Femur (tissue), 1 donor: ENCODE measurements at regions not wholly inside any gene's neighbourhood (a gene's known extent, or its start where the extent isn't known, plus 50 kb on each side); places are given as distances from the start of the nearest gene placed in this dataset.

ENCODE experiments used
- DNase-seq: peaks from one replicate; pipeline ENCODE4 v3.0.0-alpha.2; 2017

- no peak for DNase-seq
These were observed 120.0 kb upstream of the MDM1 start for GRCh38 chr12:68452078-68452715.

DNA sequence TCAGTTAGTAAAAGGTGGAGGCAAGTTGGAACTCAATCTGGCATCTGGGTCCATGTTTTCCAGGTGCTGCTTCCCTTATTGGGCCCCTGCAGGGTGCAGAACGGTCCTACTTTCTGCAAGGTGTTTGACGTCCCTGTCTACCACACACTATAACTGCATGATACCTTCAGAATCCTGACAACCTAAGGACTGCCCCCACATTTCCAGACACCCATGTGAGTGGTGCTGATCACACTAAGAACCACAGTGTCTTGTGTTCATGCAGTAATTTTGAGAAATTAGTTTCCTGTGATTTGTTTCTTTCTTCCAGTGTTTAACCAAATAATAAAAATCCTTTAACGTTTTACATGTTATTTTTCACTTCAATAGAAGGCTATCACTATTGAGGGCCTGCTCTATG, 121.1 kb upstream of the MDM1 start:
- DNase-seq: no peak

DNA sequence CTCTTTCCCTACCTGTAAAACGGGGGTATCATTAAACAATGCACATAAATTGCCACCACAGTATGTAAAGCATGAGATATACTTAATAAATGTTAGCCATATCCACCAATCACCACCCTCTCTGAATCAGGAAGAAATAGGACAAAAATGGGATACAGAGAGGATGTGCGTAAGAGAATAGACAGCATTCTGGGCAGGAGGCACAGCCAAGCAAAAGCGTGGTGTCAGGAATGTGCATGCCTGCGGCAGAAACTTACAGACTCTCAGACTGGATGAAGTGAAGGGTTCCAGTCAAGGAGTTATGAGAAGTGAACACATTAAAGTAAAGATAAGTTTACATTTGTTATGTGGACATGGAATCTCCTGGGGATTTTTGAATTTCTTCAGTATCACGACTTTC, 121.7 kb upstream of the MDM1 start:
- DNase-seq: no peak

DNA sequence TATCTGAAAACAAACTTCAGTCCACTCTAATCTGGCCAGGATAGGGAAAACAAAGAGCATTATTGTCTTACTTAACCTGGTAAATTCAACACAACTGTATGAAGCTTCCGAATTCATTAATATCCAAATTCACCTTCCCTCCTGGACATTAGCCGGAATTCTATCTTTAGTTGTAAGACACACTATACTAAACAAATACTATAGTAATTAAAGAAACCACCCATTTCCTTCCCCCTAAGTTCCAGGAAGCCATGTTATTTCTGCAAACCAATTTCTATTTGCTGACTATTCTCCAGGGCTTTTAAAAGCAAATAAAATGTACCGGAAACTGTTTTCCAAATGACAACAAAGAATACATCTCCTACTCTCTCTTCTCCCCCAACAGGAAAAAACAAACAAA, 122.7 kb upstream of the MDM1 start:
- DNase-seq: no peak

- no peak for DNase-seq
These were observed 123.7 kb upstream of the MDM1 start for GRCh38 chr12:68455691-68456345.

DNA sequence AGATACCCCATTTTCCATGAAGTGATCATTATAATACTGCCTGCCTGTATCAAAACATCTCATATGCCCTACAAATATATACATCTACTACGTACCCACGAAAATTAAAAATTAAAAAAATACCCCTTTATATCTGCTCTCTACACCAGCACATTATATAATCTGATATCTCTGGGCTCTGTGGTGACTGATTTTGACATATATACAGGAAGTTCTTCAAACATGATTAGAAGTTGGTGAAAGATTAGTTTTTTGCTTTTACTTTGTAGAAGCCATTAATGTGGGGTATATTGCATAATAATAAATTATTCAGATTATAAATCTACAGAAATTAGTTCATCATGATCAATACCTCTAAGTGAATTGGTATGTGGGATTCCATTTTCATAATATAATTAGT, 126.7 kb upstream of the MDM1 start:
- no peak for DNase-seq

DNA sequence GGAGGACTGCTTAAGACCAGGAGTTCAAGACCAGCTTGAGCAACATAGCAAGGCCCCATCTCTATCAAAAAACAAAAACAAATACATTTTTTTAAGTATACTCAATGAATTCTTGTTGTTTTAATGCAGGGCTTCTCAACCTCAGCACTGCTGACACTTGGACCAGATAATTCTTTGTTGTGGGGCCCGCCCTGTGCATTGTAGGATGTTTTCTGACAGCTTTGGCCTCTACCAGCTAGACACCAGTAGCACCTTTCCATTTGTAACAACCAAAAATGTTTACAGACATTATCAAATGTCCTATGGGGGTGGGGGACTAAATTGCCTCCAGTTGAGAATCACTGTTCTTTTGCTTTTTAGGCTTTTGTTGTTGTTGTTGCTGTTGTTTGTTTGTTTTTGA, 128.1 kb upstream of the MDM1 start:
- no peak for DNase-seq

DNA sequence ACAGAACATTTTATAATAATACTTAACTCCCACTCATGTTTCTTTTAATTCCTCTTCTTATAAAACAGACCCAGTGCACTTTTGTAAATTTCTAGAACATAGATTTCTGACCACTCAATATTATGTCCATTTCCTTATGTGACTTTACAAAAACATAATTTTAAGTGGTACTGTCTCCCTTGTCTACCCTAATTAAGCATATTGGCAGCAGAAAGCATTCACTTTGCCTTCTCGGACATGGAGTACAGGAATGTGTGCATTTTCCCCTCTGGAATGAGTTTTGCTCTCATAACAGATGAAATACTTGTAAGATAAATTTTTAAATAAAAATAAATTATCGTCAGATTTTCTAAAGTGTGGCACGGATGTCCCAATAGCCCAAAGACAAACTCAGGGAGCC, 129.5 kb upstream of the MDM1 start:
- DNase-seq: no peak

- DNase-seq: no peak
These were observed 130.6 kb upstream of the MDM1 start for GRCh38 chr12:68462803-68463202.

GRCh38 chr12:68465227-68465626, 133.1 kb upstream of the MDM1 start:
- no peak for DNase-seq

GRCh38 chr12:68467514-68467913, 135.4 kb upstream of the MDM1 start:
- no peak for DNase-seq

DNA sequence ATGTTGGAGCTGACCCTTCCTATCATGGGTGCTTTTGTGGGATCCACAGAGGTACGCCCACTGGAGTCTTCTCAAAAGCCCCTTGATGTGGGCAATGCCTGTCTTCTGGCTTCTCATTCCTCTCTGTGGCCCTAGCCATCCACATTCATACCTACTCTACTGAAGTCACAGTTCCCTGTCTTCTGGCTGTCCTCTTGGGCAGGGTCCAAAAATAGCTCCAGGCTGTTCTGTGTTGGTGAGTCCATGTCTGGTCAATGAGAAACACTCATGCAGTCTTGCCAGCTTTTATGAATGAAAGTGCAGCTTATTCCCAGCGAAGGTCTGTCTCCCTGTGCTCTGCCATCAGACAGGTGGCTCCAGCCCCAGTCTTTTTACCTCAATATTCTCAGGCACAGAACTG, 135.9 kb upstream of the MDM1 start:
- no peak for DNase-seq

GRCh38 chr12:68469113-68469512, 137.0 kb upstream of the MDM1 start:
- DNase-seq: no peak

- DNase-seq: no peak
These were observed 138.6 kb upstream of the MDM1 start for GRCh38 chr12:68470664-68471328.

DNA sequence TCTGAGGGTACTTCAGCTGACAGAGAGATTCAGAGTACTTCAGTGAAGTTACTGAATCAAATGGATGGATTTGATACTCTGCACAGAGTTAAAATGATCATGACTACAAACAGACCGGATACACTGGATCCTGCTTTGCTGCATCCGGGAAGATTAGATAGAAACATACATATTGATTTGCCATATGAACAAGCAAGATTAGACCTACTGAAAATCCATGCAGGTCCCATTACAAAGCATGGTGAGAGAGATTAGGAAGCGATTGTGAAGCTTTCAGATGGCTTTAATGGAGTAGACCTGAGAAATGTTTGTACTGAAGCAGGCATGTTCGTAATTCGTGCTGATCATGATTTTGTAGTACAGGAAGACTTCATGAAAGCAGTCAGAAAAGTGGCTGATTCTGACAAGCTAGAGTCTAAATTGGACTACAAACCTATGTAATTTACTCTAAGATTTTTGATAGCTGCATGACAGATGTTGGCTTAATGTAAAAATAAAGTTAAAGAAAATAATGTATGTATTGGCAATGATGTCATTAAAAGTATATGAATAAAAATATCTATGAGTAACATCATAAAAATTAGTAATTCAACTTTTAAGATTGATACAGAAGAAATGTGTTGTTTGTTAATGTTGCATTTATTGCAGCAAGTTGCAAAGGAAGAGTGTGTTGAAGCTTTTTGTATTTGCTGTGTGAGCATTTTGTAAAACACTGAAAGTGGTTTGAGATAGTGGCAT, 136.1 kb upstream of the RAP1B start:
- no peak for DNase-seq

GRCh38 chr12:68476794-68477193, 133.9 kb upstream of the RAP1B start:
- DNase-seq: no peak

- no peak for DNase-seq
These were observed 133.4 kb upstream of the RAP1B start for GRCh38 chr12:68477261-68477772.

- DNase-seq: no peak
These were observed 132.8 kb upstream of the RAP1B start for GRCh38 chr12:68477906-68478305.

DNA sequence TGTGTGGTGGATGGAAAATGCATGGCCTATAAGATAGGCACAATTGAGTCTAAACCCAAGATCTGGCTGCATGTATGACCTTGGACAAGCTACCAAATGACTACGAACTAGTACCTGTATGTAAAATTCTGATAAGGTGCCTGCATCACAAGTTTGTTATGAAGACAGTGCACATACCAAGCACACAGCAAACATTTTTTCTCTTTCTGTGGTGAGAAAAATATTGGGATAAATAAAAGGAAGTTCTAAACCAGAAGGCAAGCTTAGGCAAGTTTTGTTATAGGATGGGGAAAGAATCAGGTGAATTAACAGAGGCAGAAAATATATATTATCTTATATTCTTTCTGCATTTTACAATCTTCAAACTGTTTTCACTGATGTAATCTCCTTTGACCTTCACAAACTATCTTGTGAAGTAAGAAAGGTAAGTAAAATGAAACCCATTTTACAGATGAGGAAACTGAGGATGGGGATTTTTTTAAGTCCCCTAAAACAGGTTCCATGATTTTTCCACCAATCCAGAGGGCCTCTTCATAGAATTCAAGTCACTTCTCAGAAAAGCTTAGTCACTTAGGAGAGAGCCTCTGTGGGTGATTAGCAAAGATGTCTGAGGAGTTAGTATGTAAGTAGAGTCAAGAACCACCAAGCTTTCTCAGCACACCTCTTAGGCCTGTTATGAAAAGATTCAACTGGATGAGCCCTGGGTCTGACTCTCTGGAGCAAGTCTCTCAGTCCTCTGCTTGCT, 132.0 kb upstream of the RAP1B start:
- no peak for DNase-seq

DNA sequence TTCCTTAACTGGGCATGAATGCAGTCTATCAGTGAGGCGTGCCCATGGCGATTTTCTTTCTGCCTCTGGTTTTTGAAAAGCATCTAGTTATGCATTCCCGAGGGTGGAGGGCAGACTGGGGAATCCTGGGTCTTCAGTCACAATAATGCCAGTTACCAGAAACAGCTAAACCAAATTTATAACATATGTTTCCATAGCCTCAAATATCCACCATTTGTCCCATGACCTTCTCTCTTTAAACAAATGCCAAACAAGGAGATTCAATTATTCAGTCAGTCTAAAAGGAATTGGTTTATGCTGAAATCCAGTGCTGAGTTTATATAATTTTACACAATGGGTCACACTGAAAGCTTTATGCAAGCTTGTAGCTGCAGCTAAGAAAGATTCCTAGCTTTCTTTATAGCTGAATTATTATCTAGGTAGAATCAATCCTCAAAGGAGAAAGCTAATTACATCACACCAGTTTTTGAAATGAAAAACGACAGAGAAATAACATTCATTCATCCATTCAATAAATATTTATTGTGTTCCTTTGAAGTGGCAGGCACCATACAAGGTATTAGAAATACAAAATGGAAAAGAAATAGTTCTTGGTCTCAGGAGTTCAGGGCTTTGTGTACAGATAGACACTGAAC, 131.3 kb upstream of the RAP1B start:
- peak; percentile 38 for DNase-seq

- no peak for DNase-seq
These were observed 130.8 kb upstream of the RAP1B start for GRCh38 chr12:68479896-68480291.

GRCh38 chr12:68480526-68480925, 130.2 kb upstream of the RAP1B start:
- DNase-seq: no peak
